Right renal pelvis (tissue), 4 donors: ENCODE measurements at regions not wholly inside any gene's neighbourhood (a gene's known extent, or its start where the extent isn't known, plus 50 kb on each side); places are given as distances from the start of the nearest gene placed in this dataset.

Experiments used
- DNase-seq, 4 donors: peaks; one replicate each; pipeline ENCODE4 v3.0.0-alpha.2; 2013; ENCODE audit warnings: low read depth in 4 of 4, low spot score in 3 of 4, missing footprints in 1 of 4

DNA sequence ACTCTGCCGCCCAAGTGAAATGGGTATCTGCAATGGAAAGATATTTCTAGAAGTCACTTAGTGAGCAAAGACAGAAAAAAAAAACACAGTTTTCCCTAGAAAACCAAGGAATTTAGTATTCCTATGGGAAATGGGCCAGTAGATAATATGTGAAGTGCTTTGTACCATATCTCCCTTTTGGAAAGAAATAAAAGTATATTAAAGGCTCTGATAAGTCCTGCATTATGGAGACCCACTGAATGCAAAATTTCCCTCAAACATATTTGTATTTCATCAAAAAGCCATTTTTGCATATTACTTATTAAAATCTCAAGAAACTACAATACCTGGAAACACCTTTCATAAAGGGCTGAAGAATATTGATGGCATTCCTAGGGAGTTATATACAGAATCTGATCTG lies 51.6 kb upstream of the DYNLRB2 start:
- no peak for DNase-seq

DNA sequence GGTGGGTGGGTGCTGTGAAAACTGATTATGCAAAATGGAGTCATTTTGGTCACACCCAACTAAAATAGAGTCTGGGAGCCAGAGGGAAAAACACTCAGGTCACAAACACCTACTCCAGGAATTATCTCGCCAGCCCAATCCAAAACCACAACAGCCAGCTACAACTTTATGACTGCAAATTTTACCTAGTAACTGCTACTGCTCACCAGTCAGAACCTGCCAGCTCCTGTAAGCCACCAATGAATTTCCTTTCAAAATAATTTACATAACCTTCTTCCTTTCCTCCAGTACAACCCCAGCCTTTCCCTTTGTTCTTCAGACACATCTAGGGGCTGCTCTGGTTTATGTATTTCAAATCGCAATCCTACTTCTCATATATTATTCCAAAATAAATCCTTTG lies 52.6 kb upstream of the DYNLRB2 start:
- DNase-seq = no peak

DNA sequence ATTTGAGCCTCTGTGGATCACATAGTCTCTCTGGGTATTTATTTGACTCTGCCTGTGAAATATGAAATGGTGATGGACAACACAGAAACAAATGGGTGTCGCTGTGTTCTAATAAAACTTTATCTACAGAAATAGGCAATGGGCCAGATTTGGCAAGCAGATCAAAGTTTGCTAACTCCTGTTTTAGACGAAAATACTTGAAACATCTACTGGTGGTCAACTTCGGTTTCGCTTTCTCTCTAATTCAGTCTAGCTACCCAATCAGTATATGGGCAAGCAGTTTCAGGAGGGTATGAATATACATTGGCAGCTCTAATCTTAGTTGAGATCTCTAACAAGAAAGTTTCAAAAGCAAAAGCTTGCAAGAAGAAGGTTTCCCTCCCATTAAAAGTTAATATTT lies 60.1 kb upstream of the DYNLRB2 start:
- DNase-seq = no peak

DNA sequence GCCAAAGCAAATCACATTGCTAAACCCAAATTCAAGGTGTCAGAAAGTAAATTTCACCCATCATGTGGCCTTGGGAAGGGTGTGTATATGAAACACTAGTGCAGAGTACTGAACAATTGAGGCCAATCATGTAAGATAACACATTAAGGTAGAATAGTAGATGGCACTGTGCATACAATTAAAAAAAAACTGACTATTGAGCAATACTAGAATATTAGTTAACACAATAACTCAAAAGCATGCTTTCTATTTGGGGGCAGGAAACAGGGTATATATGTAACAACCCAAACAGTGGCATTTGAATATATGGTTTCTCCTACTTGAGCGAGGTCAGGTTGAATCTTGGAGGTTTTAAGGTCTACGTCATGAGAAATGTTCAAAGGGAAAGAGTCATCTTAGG lies 63.0 kb upstream of the DYNLRB2 start:
- no peak for DNase-seq

DNA sequence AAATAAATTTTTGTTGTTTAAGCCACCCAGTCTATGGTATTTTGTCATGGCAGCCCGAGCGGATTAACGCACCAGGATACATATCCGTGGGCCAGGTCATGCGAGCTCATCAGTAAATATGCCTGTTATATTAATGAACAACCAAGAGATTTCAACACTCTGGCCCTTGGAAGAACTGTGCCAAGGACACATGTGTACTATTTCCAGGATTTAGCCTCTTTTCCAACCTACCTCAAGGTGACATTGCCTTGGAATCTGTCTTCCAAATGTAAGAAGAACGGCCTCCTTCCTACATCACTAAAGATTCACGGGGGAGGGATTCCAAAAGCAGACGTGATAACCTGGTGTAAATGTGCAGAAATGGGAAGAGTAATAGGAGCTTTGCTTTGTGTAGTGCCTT lies 72.8 kb upstream of the DYNLRB2 start:
- DNase-seq = no peak

DNA sequence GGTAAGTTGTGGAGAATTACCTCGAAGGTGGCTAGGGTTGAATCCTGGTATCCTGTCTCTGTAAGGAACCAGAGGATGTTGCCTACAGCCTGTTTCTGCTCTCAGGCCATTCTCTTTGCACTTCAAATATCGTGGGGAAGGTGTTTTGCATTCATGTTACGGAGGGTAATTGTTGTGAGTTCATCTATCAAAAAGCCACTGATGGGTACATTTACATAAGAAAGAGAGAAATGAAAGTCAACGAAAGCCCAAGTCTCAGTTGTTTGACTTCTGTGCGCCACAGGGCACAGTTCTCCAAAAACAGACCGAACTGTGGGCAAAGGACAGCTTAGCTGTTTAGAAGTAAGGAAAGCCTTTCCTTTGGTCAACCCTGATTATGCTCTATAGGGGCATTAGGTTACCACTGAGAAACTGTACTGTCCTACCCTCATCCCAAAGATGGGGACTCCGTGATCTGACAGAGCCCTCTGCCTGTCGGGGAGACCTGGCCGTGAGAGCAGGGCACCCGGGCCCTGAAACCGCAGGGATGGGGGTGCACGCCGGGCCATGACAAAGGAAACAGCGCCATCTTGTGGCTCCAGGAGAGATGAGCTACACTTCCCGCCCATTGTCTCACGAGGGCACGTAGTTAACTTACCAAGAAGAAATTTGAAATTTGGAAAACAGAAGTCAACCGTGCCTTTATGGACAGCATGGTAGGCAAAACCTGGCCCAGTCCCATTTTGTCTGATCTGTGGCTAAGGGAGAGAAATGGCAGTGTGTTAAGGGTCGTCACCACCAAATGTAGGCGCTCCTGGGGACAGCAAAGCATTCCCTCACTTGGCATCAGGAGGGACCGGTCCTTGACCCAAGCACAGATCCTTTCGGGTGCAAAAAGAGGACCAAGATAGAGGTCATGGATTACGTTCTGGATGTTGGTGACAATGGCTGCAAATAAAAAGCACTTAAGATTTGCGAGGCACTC lies 74.5 kb upstream of the DYNLRB2 start:
- DNase-seq = peak; percentile 64 to 74 (median 72)

DNA sequence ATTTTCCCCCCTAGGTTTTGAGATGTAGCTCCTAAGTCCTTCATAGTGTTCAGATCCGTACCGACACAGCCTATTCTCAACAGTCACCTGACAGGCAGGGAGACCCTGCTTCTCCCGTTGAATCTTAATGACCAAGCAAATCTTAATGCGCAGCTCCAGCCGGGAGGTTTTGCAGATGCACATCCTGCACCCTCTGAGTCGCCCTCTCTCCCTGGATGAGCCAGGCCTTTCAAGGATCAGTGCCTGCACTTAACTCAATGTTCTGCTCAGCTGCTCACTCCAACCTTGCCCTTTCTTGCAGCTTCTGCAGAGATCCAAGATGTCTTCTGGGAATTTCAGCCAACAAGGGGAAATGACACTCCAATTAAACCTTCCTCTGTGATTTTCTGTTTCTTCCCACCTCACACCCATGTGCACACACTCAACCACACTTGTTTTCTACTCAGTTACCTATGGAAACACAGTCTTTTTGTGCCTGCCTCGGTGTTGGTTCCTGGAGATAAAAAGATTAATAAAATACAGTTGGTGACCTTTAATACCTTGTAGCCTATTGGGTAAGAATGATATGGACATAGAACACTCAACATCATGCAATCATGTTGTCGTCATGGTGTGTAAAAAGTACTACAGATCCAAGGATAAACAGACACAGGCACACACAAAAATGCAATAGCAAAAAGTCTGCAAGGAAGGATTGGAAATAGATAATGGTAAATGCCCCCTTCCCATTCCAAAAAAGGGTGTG lies 76.9 kb upstream of the DYNLRB2 start:
- peak in 3 of 4 donors; percentile 4 to 18 (median 10) for DNase-seq

DNA sequence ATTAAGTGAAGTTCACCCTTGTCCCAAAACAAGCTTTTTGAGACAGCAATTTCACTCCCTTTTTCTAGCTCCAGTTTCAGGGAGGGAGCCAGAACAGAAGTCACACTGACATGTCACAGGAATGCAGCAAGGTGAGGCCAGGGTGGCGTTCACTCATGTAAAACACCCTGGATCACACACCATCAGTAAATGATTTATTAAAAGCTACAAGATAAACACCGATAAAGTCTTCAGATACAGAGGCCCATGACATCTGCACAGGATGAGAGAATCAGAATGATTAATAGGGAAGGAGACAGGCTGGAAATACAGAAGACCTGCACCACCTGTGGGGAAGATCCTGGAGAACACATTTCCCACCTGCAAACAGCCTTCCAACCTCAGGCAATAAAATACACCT lies 77.5 kb upstream of the DYNLRB2 start:
- peak in 3 of 4 donors; percentile 11 to 42 (median 16) for DNase-seq

DNA sequence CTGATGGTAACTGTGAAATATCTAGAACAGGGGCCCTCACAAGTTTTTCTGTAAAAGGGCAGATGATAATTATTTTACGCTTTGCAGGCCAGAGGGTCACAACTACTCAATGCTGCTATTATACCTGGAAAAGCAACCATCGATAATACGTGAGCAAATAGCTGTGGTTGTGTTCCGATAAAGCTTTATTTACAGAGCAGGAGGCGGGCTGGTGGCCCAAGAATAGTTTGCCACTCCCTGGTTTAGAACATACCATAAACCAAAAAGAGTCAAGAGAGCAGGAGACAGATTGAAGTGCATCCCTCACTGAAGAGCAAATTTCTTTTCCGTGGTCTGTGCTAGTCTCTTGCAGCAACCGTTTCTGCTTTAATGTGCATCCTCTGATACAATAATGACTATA lies 77.9 kb upstream of the DYNLRB2 start:
- no peak for DNase-seq

DNA sequence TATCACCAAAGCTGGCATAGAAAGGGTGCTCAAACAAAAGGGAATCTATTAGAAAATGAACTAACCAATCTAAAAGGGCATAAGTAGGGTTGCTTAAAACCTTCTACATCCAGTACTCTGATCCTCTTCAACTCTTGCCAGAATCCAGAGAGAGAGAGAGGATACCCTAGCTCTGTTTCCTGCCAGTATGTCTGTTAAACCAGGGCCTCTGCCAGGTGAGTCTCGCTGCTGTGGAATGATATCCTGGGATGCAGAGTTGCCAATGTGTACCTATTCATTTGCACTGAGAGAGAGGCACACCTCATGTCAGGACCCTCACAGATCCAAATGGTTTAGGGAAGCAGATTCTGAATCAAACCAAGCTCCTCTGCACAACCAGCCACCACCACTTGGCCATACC lies 79.8 kb upstream of the DYNLRB2 start:
- DNase-seq = no peak

DNA sequence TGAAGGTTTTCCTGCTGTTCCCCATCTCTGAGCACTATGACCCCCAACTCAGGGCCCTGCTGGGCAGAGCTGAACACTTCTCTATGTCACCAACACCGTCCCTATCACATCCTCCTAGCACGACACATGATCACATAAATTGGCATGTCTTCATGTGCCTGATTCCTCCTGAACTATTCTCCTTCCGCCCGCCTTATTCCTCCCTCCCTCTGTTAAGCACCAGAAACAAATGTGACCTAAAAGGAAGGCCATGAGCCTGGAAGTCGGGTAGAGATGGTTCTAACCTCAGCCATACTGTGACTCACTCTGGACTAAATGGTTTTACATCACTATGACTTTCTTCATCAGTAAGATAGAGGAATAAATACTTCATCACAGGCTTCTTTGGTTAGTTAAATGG lies 80.8 kb upstream of the DYNLRB2 start:
- DNase-seq = no peak

DNA sequence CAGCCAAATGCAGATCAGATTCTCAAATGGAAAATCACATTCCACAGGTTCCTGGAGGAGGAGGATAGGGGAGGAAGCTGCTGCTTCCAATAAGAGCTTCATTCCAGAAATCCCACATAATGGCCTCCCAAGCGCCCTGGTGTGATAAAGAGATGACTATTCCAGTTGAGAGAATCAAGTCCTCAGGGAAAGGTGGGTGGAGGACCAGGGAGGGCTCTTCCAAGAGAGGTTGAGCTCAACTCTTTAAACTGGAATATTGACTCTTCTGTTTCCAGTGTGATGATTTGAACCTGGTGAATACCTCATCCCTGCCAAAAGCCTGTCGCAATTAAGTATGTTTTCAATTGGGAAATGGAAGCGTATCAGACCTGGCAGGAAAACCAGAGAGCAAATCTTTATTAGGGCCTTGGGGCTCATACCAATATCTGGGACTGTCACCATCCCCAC lies 81.4 kb upstream of the DYNLRB2 start:
- DNase-seq = no peak

DNA sequence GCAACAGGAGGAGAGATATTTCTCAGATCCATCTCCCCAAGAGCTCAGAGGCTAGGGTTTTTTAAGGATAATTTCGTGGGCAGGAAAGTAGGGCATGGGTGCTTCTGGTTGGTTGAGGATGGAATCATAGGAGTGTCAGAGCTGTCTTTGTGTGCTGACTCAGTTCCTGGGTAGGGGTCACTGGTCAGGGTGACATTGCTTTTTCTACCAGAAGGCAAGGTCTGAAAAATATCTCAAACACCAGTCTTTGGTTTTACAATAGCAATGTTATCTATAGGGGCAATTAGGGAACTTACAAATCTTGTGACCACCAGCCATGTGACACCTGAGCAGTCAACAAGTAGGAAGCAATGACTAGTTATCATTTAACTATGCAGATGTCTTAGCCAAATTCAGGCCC lies 82.9 kb upstream of the DYNLRB2 start:
- DNase-seq = no peak

DNA sequence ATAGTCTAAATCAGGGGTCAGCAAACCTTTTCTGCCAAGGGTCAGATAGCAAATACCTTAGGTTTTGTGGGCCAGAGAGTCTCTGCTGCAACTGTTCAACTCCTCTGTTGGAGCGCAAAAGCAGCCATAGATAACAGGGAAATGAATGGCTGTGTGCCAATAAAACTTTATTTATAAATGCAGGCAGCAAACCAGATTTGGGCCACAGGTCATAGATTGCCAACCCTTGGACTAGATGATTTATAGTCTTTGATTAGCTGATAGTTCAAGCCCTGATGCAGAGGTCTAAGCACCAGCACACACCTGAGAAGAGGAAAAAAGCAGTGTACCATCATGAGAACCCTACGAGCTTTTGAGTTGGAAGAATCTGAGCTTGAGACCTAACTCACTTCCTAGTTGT lies 86.0 kb upstream of the DYNLRB2 start:
- DNase-seq = no peak

DNA sequence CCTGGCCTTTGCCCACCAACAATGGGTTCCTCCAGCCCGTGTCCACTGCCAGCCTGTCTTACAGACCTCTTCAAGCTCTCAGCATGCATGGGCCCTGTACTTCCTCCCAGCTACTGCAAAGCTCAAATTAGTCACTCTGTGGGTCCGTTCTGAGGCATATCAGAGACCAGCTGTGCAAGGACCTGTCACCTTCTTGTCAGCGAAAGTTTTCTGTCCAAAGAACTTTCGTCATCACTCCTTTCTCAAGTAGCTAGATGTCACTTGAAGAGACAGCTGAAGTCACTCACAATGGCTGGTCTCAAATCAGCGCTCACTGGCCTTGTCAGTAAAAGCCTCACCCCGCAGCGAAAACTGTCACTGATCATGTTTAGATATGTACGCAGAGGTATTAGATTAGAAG lies 91.4 kb upstream of the DYNLRB2 start:
- DNase-seq = no peak

DNA sequence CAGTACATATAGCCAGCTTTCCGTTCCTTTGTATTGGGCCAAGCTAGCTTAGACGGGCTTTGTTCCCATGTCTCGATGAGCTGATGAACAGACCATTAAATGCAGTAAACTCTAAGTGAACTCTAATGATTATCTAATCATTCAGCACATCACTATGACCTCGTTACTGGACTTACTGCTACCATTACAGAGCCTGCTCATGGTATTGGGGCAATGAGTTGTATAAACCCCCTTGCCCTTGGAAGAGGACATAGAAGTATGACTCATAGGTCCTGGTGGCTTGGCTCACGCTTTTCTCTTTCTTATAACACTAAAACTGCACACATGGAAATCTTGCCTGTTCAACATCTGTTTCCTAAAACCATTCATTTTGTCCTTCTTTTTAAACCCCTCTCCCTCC lies 93.6 kb upstream of the DYNLRB2 start:
- DNase-seq = no peak

DNA sequence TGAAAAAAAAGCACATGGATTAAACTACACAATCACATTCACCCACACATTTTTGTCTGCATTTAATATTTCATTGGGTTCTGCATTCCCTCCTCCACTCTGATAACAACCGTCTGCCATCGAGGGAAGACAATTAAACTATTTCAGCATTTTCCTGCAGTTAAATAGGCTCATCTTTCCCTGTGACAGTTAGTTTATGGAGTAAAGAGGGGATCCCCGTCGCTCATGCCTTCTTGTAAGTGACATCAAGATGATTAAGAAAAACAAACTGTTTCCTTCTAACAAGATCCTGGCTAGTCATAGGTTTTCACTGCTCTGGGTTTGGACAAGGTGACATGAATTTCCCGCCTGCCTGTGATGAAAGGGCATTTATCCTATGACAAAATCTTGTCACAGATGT lies 98.0 kb upstream of the DYNLRB2 start:
- DNase-seq = no peak

DNA sequence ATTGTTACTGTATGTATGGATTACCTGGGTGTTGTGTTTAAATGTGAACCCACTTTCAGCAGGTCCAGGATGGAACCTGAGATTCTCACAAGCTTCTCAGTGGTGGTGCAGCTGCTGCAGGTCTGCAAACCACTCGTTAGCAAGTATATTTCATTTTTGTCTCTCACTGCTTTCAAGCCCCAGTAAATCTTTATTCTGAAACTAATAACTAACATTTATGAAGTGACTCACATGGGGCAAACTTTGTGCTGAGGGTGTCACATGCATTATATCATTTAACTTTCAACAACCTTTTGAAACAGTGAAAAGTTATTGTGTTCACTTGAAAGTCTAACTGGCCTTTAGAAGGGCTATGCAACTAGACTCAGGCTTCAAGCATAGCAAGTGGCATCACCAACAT lies 98.9 kb upstream of the DYNLRB2 start:
- no peak for DNase-seq

DNA sequence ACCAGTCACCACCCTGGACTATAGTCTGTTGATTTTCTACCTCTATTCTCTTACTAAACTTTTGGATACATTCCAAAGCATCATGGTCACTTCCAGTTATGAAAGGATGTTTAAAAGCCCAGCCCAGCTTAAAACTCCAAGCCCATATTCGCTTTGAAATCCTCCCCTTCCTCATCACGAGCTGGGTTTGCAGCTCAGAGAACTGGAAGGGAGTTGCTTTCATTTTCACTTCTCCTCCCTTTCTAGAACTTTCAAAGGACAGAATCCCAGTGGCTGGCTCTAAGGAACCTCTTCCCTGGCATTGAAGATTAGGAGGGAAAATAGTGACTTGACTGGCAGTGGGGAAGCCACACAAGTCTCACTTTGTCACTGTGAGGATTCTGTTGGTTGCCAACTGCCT lies 100.1 kb upstream of the DYNLRB2 start:
- no peak for DNase-seq

DNA sequence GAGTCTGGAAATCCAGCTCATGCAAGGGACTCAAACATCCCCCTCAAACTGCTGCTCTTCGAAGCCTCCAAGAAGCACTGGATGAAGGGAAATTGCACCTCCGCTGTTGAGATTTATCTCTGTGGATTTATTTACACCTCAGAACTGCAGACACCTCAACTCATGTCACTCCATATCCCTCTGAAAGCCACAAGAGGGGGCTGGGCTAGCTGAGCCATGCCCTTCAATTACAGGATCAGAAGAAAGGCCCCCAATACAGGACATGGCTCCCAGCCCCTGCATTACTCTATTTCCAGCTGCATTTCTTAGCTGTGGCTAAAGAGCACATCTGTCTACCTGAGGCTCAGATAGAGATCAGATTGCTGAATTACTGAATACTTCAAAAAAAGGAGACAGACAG lies 103.1 kb upstream of the DYNLRB2 start:
- DNase-seq = no peak

DNA sequence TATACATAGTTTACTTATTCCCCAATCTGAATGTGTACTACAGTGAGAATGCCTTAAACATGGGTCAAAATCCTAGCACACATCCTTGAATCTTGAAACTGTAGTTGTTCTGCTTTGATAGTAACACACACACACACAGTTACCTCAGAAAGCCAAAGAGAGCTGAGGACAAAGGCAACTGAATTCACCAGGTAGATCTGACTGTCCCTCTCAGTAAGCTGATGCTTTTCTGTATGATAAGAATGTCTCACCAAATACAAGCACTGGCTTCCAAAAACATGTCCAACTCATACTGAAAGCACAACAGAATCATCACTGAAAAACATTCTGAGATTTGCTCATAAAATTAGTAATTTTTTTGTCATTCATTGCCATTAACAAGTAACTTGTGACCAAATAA lies 104.3 kb upstream of the DYNLRB2 start:
- no peak for DNase-seq

DNA sequence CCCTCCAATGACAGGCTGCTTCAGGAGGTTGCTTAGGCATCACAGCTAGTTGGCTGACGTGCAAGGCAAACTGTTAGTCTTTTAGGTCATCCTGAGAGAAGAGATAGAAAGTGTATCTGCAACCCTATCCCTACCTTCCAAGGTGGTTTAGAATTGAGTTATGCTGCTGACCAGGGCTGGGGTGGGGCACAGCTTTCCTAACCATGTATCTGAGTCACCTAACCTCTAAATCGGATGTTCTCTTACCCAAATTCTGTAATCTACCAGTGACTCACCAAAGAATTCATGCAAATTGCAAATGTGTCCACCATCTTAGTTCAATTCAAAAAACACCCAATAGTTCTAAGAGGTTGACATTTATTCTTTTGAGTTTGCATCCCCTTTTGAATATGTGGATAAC lies 107.2 kb upstream of the DYNLRB2 start:
- no peak for DNase-seq
